ENCODE measurements at regions not wholly inside any gene's neighbourhood (a gene's known extent, or its start where the extent isn't known, plus 50 kb on each side); places are given as distances from the start of the nearest gene placed in this dataset.

- TF ChIP-seq, protein P1, sequence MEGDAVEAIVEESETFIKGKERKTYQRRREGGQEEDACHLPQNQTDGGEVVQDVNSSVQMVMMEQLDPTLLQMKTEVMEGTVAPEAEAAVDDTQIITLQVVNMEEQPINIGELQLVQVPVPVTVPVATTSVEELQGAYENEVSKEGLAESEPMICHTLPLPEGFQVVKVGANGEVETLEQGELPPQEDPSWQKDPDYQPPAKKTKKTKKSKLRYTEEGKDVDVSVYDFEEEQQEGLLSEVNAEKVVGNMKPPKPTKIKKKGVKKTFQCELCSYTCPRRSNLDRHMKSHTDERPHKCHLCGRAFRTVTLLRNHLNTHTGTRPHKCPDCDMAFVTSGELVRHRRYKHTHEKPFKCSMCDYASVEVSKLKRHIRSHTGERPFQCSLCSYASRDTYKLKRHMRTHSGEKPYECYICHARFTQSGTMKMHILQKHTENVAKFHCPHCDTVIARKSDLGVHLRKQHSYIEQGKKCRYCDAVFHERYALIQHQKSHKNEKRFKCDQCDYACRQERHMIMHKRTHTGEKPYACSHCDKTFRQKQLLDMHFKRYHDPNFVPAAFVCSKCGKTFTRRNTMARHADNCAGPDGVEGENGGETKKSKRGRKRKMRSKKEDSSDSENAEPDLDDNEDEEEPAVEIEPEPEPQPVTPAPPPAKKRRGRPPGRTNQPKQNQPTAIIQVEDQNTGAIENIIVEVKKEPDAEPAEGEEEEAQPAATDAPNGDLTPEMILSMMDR (IDR thresholded peaks at IDR 0.05; ENCODE audit: extremely low read depth in 1 of 2, insufficient read depth in 1 of 2, low read depth in 1 of 2, low read length in 2 of 2) = no peak
- TF ChIP-seq GATA2 (IDR thresholded peaks at IDR 0.05; ENCODE audit: insufficient read depth, insufficient read length, low read depth, low read length) = no peak
- TF ChIP-seq POLR2AphosphoS5 (IDR thresholded peaks at IDR 0.05; ENCODE audit: insufficient read depth, low read depth, low read length) = no peak
- TF ChIP-seq EZH2 (IDR thresholded peaks at IDR 0.05; ENCODE audit: borderline replicate concordance, low read depth, low read length, severe bottlenecking) = no peak
- TF ChIP-seq POLR2A (IDR thresholded peaks at IDR 0.05; ENCODE audit: low read depth, low read length) = no peak
- TF ChIP-seq FOS (IDR thresholded peaks at IDR 0.05; ENCODE audit: borderline replicate concordance, insufficient read depth, low read length) = no peak
- TF ChIP-seq MAX (IDR thresholded peaks at IDR 0.05; ENCODE audit: insufficient read depth, insufficient read length) = no peak
These were observed 346.9 kb downstream of the ZNF608 start for GRCh38 chr5:124399426-124399961.

Measured in endothelial cell of umbilical vein (primary cell).